Epithelial cell of proximal tubule (primary cell): ENCODE measurements at regions not wholly inside any gene's neighbourhood (a gene's known extent, or its start where the extent isn't known, plus 50 kb on each side); places are given as distances from the start of the nearest gene placed in this dataset.

Source experiments
- DNase-seq: peaks from one replicate; pipeline ENCODE4 v3.0.0-alpha.2; 2011; ENCODE audit warnings: low read depth
- H3K4me3 ChIP-seq: 2 replicates; pipeline ENCODE4 v1.5.1; 2011; ENCODE audit warnings: low read depth, mild to moderate bottlenecking, low read length
- CTCF ChIP-seq: conservative IDR thresholded peaks from 2 replicates; pipeline ENCODE4 v1.5.1; 2012; ENCODE audit warnings: low read depth, mild to moderate bottlenecking, low read length

GRCh38 chr5:124193371-124193789 is 553.1 kb downstream of the ZNF608 start:
- no peak overlapping the region for H3K4me3 ChIP-seq
- DNase-seq: no peak
- TF ChIP-seq CTCF: no peak

GRCh38 chr5:124192716-124193115 is 553.7 kb downstream of the ZNF608 start:
- H3K4me3 ChIP-seq: no peak overlapping the region
- no peak for DNase-seq
- TF ChIP-seq CTCF: no peak

DNA sequence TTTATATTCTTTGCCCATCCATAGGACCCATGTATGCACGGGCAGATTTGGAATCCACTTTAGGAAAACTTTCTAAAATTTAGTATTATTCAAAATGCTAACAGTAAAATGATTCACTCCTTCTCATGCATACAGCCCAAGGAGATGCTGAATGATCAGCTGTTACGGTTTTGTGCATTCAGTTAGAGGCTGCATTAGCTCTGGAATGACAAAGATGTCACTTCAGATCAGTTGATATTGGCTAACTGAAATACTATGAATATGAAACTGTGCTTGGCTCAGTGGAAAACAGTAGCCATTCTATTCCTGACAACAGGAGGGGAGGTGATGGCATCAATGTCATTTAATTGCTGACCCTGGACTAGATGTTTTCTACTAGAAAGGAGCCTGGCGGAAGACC is 560.7 kb downstream of the ZNF608 start:
- DNase-seq: no peak
- TF ChIP-seq CTCF: no peak
- H3K4me3 ChIP-seq: no peak overlapping the region

- no peak for TF ChIP-seq CTCF
- DNase-seq: no peak
- no peak overlapping the region for H3K4me3 ChIP-seq
Measured at GRCh38 chr5:124182133-124182532, 564.3 kb downstream of the ZNF608 start.

- DNase-seq: no peak
- TF ChIP-seq CTCF: no peak
- no peak overlapping the region for H3K4me3 ChIP-seq
Measured at GRCh38 chr5:124180875-124181461, 565.5 kb downstream of the ZNF608 start.

DNA sequence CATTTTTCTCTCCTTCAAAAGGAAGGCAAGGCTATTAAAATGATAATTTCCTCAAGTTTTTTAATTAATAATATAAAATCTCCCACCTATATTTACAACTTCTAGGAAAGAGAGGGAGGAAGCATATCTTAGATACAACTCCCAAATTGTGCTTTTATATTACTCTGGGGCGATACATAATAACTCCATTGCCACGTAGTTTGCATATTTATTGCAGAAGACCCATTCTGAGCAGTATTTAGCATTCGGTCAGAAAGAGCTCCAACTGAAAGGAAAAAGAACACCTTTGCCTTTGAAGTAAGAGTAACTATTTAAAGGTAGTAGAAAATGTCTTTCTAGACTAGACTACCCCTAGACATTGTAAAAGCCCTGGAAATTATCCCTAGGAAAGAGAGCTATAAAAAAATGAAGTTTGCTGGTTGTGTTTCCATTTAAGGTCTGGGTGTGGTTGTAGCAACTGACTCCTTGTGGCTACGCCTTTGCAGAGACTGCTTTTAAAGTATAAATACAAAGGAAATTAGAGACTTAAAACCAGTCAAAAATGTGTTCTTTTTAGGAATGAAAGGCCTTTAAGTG is 566.1 kb downstream of the ZNF608 start:
- H3K4me3 ChIP-seq: no peak overlapping the region
- TF ChIP-seq CTCF: no peak

DNA sequence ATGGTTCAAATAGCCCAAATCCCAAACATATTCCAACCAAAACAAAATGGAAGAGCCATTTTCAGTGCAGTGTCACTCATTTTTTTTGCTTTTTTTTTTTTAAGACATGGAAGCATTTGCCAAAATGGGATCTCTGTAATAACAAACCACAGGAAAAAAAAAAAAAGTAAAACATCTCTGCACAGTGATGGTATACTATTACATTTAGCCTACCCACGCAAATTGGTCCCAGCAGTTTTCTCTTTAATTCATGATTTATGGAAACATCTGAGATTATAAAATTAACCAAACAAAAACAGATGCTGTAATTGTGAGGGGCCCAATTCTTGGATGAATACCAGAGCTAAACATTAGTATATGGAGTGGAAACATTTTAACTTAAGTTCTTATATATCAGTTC is 566.6 kb downstream of the ZNF608 start:
- H3K4me3 ChIP-seq: no peak overlapping the region
- DNase-seq: no peak
- TF ChIP-seq CTCF: no peak

More for the DNA sequence above, 566.1 kb downstream of the ZNF608 start:
- DNase-seq: no peak
